GM12865 (cell line): ENCODE measurements at regions not wholly inside any gene's neighbourhood (a gene's known extent, or its start where the extent isn't known, plus 50 kb on each side); places are given as distances from the start of the nearest gene placed in this dataset.

Experiments used
- DNase-seq: peaks from one replicate; pipeline ENCODE4 v3.0.0; 2010; ENCODE audit warnings: low read depth
- H3K4me3 ChIP-seq: 2 replicates; pipeline ENCODE4 v1.5.1; 2011; ENCODE audit warnings: mild to moderate bottlenecking, low read depth, low read length, control low read depth
- CTCF ChIP-seq: IDR thresholded peaks from 2 replicates; pipeline ENCODE4 v1.5.1; 2011; ENCODE audit warnings: low read length, control low read depth, low read depth, inconsistent platforms; ENCODE audit not compliant: insufficient read depth; ENCODE audit errors: missing control alignments

- no peak for TF ChIP-seq CTCF
- no peak for DNase-seq
- no peak overlapping the region for H3K4me3 ChIP-seq
These were observed 147.9 kb upstream of the CBLN2 start for GRCh38 chr18:72692086-72692485.

DNA sequence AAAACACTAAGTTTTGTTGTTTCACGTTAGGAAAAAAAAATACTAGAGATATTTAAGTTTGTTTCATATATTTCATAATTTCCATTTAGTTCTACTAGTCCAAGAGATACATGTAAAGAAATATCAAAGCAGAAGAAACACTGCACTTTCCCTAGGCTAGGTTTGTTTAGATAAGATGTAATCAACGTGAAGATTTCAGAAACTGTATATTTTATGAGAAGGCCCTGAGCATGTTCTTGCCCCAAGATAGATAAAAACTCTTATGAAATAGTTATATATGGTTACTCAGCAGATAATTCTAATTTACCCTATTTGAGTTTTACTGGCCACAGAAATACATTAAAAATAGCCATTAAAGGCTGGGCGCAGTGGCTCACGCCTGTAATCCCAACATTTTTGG is 143.6 kb upstream of the CBLN2 start:
- H3K4me3 ChIP-seq, result no peak overlapping the region
- DNase-seq, result no peak
- no peak for TF ChIP-seq CTCF

DNA sequence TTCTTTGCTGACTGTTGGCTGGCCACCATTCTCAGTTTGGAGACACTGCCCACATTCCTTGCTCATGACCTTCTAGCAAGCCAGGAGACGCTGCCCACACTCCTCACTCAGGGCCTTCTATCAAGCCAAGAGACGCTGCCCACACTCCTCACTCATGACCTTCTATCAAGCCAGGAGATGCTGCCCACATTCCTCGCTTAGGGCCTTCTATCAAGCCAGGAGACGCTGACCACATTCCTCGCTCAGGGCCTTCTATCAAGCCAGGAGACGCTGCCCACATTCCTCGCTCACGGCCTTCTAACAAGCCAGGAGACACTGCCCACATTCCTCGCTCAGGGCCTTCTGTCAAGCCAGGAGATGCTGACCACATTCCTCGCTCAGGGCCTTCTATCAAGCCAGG is 131.3 kb upstream of the CBLN2 start:
- no peak overlapping the region for H3K4me3 ChIP-seq
- peak; percentile 4 for DNase-seq
- TF ChIP-seq CTCF, result no peak

DNA sequence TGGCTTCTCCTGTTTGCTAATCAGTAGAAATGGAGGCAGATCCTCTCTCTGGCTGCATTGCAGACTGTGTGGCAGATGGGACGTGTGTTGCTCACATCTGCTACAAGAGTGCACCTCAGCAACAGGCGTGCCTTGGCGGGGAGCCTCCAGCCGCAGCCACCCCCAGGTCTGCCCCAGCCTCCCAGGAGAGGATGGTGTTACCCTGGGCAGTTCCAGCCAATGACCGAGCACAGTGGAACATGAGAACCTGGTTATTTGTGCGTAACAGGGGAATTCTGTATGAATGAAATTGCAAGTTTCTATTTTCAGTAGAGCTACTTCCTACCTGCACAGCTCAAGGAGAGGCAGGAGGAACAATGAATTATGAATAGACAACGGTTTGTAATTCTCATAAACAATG is 130.6 kb upstream of the CBLN2 start:
- DNase-seq, result peak; percentile 86
- no peak for TF ChIP-seq CTCF
- no peak overlapping the region for H3K4me3 ChIP-seq

DNA sequence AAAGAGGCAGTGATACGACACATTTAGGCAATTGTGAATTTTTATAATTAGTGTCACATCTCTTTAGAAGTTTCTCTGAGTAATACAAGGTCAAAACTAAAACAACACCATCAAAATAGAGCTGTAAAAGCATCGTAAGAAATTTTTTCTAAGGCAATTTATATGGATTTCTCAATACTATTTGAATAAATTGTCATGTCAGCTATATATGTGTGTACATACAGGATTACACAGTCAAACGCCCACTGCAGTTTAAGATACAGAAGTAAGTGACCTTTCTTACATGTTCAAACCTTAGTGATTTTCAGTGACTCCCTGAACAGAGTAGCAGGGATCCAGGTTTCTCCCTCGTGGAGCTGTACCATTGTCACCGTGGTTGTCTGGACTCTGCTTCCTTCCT is 129.1 kb upstream of the CBLN2 start:
- DNase-seq, result no peak
- H3K4me3 ChIP-seq, result no peak overlapping the region
- no peak for TF ChIP-seq CTCF

DNA sequence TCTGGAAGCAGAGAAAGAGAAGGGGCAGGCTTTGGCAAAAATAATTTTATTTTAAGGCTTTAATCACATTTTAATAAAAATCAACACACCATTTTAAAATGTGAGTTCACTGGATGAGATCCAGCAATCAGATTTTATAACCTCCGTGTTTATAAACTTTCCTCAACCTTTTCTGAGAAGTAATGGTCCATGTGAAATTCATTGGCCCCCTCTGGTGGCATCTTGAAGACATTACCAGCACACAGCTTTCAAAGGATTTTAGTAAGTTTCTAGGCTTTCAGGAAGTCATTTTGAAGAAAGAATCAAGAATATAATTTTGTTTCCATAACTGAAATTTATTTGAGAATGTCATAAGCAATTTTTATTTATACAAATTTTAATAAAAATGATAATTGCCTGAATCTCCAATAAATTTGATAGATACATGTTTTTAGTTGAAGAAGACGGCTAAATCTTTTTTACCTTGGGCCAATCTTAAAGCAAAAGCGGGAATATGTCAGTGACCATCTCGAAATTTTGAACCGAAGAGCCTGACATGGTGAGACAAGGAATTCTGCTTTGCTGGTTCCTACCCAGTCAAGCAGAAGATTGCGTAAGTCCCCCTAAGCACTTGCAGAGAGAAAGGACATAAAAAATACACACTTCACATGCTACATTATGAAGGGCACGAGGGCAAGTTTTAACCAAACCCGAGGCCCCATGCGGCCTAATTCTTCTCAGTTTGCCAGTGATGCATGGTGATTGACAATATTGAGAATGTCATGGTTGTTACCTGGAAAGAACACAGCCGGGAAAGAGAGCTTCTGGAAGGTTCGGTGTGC is 128.4 kb upstream of the CBLN2 start:
- no peak overlapping the region for H3K4me3 ChIP-seq
- peak; percentile 56 for TF ChIP-seq CTCF
- DNase-seq, result peak; percentile 67

GRCh38 chr18:72667932-72668331 is 123.8 kb upstream of the CBLN2 start:
- no peak for TF ChIP-seq CTCF
- DNase-seq, result no peak
- no peak overlapping the region for H3K4me3 ChIP-seq
